NCI-H82 (cell line): ENCODE measurements at regions not wholly inside any gene's neighbourhood (a gene's known extent, or its start where the extent isn't known, plus 50 kb on each side); places are given as distances from the start of the nearest gene placed in this dataset.
A peak's percentile ranks its signal among the peaks of the same experiment; 100 is the strongest.
"Not testable (repeated sequence)": the region's sequence is repeated elsewhere in the genome, so short reads cannot be mapped to it uniquely, and the experiment has no call there.

Source experiments
- DNase-seq: peaks from one replicate; lab custom pipeline; 2025; lab: John Stamatoyannopoulos, UW

GRCh38 chr10:28444031-28444430 lies 88.9 kb upstream of the WAC start:
- DNase-seq: no peak

- no peak for DNase-seq
Measured at GRCh38 chr10:28445516-28445915, 87.4 kb upstream of the WAC start.

- DNase-seq: no peak
Measured at GRCh38 chr10:28449382-28449781, 83.5 kb upstream of the WAC start.

- no peak for DNase-seq
Measured at GRCh38 chr10:28449926-28450325, 83.0 kb upstream of the WAC start.

- DNase-seq: no peak
Measured at GRCh38 chr10:28453926-28454325, 79.0 kb upstream of the WAC start.

- no peak for DNase-seq
Measured at GRCh38 chr10:28457110-28457509, 75.8 kb upstream of the WAC start.

- DNase-seq: not testable (repeated sequence)
Measured at GRCh38 chr10:28457873-28458272, 75.0 kb upstream of the WAC start.

GRCh38 chr10:28459453-28460144 lies 73.3 kb upstream of the WAC start:
- no peak for DNase-seq

GRCh38 chr10:28463141-28463540 lies 69.8 kb upstream of the WAC start:
- no peak for DNase-seq

- no peak for DNase-seq
Measured at GRCh38 chr10:28463676-28464395, 69.1 kb upstream of the WAC start.

- no peak for DNase-seq
Measured at GRCh38 chr10:28467615-28468014, 65.3 kb upstream of the WAC start.

- DNase-seq: no peak
Measured at GRCh38 chr10:28468707-28469483, 64.0 kb upstream of the WAC start.

GRCh38 chr10:28470873-28471651 lies 61.9 kb upstream of the WAC start:
- DNase-seq: no peak

GRCh38 chr10:28471652-28472050 lies 61.3 kb upstream of the WAC start:
- DNase-seq: no peak

GRCh38 chr10:28478646-28479045 lies 54.3 kb upstream of the WAC start:
- no peak for DNase-seq

- DNase-seq: no peak
Measured at GRCh38 chr10:28479425-28479865, 53.5 kb upstream of the WAC start.

- DNase-seq: no peak
Measured at GRCh38 chr10:28479927-28480627, 52.8 kb upstream of the WAC start.

GRCh38 chr10:28480628-28480965 lies 52.3 kb upstream of the WAC start:
- peak; percentile 61 for DNase-seq

GRCh38 chr10:28481346-28481745 lies 51.6 kb upstream of the WAC start:
- not testable (repeated sequence) for DNase-seq

- no peak for DNase-seq
Measured at GRCh38 chr10:28481968-28482367, 51.0 kb upstream of the WAC start.
